PC-3 (cell line): ENCODE measurements at regions not wholly inside any gene's neighbourhood (a gene's known extent, or its start where the extent isn't known, plus 50 kb on each side); places are given as distances from the start of the nearest gene placed in this dataset.

Experiments
- ATAC-seq: fragments of 200-7000 bp; cut with Tn5 transposase; 2 replicates; pipeline ENCODE4 v1.9.1; 2020; ENCODE audit warnings: mild to moderate bottlenecking, moderate library complexity
- BruUV-seq: library from RNA; stranded (reverse); fragments of 400-500 nt; replicated peaks from 2 replicates; lab custom pipeline; 2021; lab: Mats Ljungman, UMichigan
- CTCF ChIA-PET: fragments of 300-600 bp; sonication (Branson Sonifier 250); formaldehyde crosslinking; loops from one replicate; lab custom pipeline; 2022; ENCODE audit warnings: antibody characterized with exemption; lab: Charles Lee
- POLR2A ChIA-PET: fragments of 300-600 bp; sonication (Branson Sonifier 250); formaldehyde crosslinking; loops from one replicate; lab custom pipeline; 2022; ENCODE audit warnings: antibody characterized with exemption; ENCODE audit not compliant: unreplicated experiment; lab: Charles Lee
- DNase-seq: peaks from one replicate; pipeline ENCODE4 v3.0.0-alpha.2; 2015
- H2AFZ ChIP-seq: fragments of 300-600 bp; sonication (generic); 2 replicates; pipeline ENCODE4 v1.6.0; 2016; ENCODE audit warnings: antibody characterized with exemption, low read length
- H3F3A ChIP-seq: fragments of 300-600 bp; sonication (generic); one replicate; pipeline ENCODE4 v1.6.0; 2017; ENCODE audit warnings: antibody characterized with exemption, low read length, control low read depth, mild to moderate bottlenecking; ENCODE audit not compliant: unreplicated experiment
- H3K27ac ChIP-seq: fragments of 300-600 bp; sonication (generic); 2 replicates; pipeline ENCODE4 v1.5.1; 2016; ENCODE audit warnings: mild to moderate bottlenecking, low read length
- H3K27me3 ChIP-seq: fragments of 300-600 bp; sonication (generic); 2 replicates; pipeline ENCODE4 v1.6.1; 2016; ENCODE audit warnings: low read length, mixed read lengths
- H3K36me3 ChIP-seq: fragments of 300-600 bp; sonication (generic); 2 replicates; pipeline ENCODE4 v1.6.1; 2016; ENCODE audit warnings: low read depth, mixed run types, low read length, mixed read lengths
- H3K4me1 ChIP-seq: fragments of 300-600 bp; sonication (generic); 2 replicates; pipeline ENCODE4 v1.5.1; 2016; ENCODE audit warnings: low read length; ENCODE audit not compliant: insufficient read depth
- H3K4me2 ChIP-seq: fragments of 300-600 bp; sonication (generic); 2 replicates; pipeline ENCODE4 v1.6.0; 2016; ENCODE audit warnings: low read length
- H3K4me3 ChIP-seq: fragments of 300-600 bp; sonication (generic); 2 replicates; pipeline ENCODE4 v1.5.1; 2016; ENCODE audit warnings: mild to moderate bottlenecking, low read length, mixed read lengths
- H3K79me2 ChIP-seq: fragments of 300-600 bp; sonication (generic); 2 replicates; pipeline ENCODE4 v1.6.1; 2017; ENCODE audit warnings: low read length, mixed read lengths
- H3K9ac ChIP-seq: fragments of 300-600 bp; sonication (generic); 2 replicates; pipeline ENCODE4 v1.6.0; 2016; ENCODE audit warnings: mild to moderate bottlenecking, low read length
- H3K9me2 ChIP-seq: fragments of 300-600 bp; sonication (generic); replicated peaks from 2 replicates; pipeline ENCODE4 v1.6.1; 2016; ENCODE audit warnings: mixed run types, low read length, mixed read lengths
- H3K9me3 ChIP-seq: fragments of 300-600 bp; sonication (generic); 2 replicates; pipeline ENCODE4 v1.6.1; 2016; ENCODE audit warnings: low read length, mixed read lengths
- H4K20me1 ChIP-seq: fragments of 300-600 bp; sonication (generic); 2 replicates; pipeline ENCODE4 v1.6.1; 2016; ENCODE audit warnings: low read length, mixed read lengths
- EZH2 ChIP-seq: fragments of 300-600 bp; sonication (generic); IDR thresholded peaks from one replicate; pipeline ENCODE4 v1.6.1; 2017; ENCODE audit warnings: antibody characterized with exemption, mild to moderate bottlenecking, low read length; ENCODE audit not compliant: unreplicated experiment
- EZH2phosphoT487 ChIP-seq: fragments of 300-600 bp; sonication (generic); IDR thresholded peaks from 2 replicates; pipeline ENCODE4 v1.6.1; 2018; ENCODE audit warnings: mild to moderate bottlenecking, antibody characterized with exemption, low read length, borderline replicate concordance
- intact Hi-C: fragments of 100-400 bp; cut with micrococcal nuclease; formaldehyde crosslinking; loops from 2 replicates; pipeline ENCODE4 v1.9.0; 2023
- TF ChIP-seq, protein P1 (sequence below): fragments of 300-600 bp; sonication (generic); conservative IDR thresholded peaks from 2 replicates; pipeline ENCODE4 v1.5.1; 2017; ENCODE audit warnings: antibody characterized with exemption, low read depth, mild to moderate bottlenecking, low read length

DNA sequence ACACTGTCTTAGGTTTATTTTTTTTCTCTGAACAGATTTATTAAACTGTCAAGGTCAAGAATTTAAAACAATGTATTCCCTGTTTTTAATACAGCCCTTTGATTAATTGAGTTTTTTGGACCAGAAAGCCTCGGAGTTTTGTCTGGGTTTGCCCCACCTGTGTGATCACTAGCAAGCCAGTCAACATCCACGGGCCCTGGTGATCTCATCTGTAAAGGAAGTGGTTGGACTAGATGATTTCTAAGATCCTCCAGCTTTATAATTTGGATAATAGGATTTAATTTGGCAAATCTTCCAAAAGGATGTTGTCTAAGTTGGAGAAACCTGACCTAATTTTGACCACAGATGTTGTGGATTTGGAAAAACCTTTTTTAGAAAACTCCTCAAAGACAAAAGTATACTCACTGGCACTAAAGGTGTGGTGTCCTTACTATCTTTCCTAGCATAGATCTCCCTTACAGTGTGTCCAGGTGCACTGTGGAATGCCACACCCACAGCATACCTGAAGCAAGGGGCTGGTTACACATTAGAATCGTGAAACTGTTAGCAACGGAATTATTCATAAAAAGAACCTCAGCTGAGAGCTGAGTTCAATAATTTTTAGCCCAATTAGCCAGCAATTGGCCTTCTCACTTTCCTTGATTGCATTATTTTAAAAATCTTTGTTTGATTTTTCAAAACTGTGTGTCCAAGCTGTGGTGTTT, 195.6 kb upstream of the ELL2 start:
- intact Hi-C loops = no loop called here
- H3F3A ChIP-seq = no peaks in the 10 kb centered on the region
- H3K4me3 ChIP-seq = no peak overlapping the region
- no peak overlapping the region for H2AFZ ChIP-seq
- H3K4me1 ChIP-seq = 0 out of 2 replicates have a peak, but pooled peaks cover 5% of the 10 kb centered on the region
- ChIA-PET CTCF (no interaction called here), POLR2A (no interaction called here)
- H3K79me2 ChIP-seq = no peaks in the 10 kb centered on the region
- no peak for TF ChIP-seq EZH2
- H3K27ac ChIP-seq = no peak overlapping the region
- no peak for ATAC-seq
- no peaks in the 10 kb centered on the region for H3K9me3 ChIP-seq
- H4K20me1 ChIP-seq = no peaks in the 10 kb centered on the region
- no peaks in the 10 kb centered on the region for H3K36me3 ChIP-seq
- no peaks in the 10 kb centered on the region for H3K27me3 ChIP-seq
- no peak overlapping the region for H3K9ac ChIP-seq
- DNase-seq = no peak
- H3K4me2 ChIP-seq = no peak overlapping the region
- no peaks in the 10 kb centered on the region for H3K9me2 ChIP-seq
- BruUV-seq = no TSS peak

DNA sequence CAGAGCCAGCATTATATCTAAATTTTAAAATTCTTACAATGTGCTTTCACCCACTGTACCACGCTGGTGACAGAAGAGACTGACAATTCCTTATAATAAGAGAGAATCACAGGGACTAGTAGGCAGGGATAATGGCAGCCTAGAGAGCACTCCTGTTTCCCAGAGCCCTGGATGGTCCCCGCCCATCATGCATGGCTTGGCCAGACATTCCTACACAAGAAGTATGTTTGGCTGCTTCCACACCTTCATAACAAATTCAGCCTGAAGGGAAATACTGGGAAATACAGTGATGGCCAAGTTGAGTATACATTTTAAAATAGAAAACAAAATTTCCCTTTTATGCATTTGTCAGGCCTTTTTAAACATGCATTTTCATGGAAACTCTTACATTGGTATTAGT, 193.5 kb upstream of the ELL2 start:
- POLR2A ChIA-PET = no interaction called here
- intact Hi-C loops = no loop called here
- peaks cover 9% of the 10 kb centered on the region; the same call in 1 of the 2 replicates for H3K4me1 ChIP-seq

DNA sequence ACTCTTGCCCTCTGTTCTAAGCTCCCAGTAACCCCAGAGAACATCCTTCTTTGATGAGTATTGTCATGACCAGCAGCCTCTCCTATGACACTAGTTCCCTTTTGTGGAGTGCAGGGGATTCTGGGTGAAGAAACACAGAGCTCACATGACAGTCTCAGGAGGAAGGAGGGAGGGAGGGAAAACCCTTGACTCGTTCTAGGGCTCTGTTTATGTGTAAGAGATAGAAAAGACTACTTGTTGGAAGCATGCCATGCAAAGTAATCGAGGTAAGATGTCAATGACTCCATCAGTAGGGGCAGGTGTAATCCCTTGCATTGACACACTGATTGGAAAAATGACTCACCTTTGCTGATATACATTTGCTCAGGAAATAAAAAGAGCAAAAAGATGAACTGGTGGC, 190.2 kb upstream of the ELL2 start:
- H3K9ac ChIP-seq = no peak overlapping the region
- ChIA-PET CTCF (no interaction called here), POLR2A (no interaction called here)
- H3K27ac ChIP-seq = no peak overlapping the region
- no peaks in the 10 kb centered on the region for H3K9me2 ChIP-seq
- H3F3A ChIP-seq = no peaks in the 10 kb centered on the region
- intact Hi-C loops = no loop called here
- H3K79me2 ChIP-seq = no peaks in the 10 kb centered on the region
- H3K4me1 ChIP-seq = peaks cover 10% of the 10 kb centered on the region; the same call in 1 of the 2 replicates
- H2AFZ ChIP-seq = no peak overlapping the region
- H3K4me3 ChIP-seq = no peak overlapping the region
- H4K20me1 ChIP-seq = no peaks in the 10 kb centered on the region
- H3K27me3 ChIP-seq = no peaks in the 10 kb centered on the region
- DNase-seq (peak; percentile 14), ATAC-seq (no peak)
- TF ChIP-seq EZH2phosphoT487 (no peak), EZH2 (no peak)
- TF ChIP-seq, protein P1, sequence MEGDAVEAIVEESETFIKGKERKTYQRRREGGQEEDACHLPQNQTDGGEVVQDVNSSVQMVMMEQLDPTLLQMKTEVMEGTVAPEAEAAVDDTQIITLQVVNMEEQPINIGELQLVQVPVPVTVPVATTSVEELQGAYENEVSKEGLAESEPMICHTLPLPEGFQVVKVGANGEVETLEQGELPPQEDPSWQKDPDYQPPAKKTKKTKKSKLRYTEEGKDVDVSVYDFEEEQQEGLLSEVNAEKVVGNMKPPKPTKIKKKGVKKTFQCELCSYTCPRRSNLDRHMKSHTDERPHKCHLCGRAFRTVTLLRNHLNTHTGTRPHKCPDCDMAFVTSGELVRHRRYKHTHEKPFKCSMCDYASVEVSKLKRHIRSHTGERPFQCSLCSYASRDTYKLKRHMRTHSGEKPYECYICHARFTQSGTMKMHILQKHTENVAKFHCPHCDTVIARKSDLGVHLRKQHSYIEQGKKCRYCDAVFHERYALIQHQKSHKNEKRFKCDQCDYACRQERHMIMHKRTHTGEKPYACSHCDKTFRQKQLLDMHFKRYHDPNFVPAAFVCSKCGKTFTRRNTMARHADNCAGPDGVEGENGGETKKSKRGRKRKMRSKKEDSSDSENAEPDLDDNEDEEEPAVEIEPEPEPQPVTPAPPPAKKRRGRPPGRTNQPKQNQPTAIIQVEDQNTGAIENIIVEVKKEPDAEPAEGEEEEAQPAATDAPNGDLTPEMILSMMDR = no peak
- H3K4me2 ChIP-seq = no peak overlapping the region
- BruUV-seq = no TSS peak
- no peaks in the 10 kb centered on the region for H3K36me3 ChIP-seq
- no peaks in the 10 kb centered on the region for H3K9me3 ChIP-seq

More for the DNA sequence above, 193.5 kb upstream of the ELL2 start:
- Histone ChIP-seq H3K4me2 (no peak overlapping the region), H3K27me3 (no peaks in the 10 kb centered on the region), H3K36me3 (no peaks in the 10 kb centered on the region), H3K79me2 (no peaks in the 10 kb centered on the region), H3K9me3 (no peaks in the 10 kb centered on the region), H2AFZ (no peak overlapping the region), H3K9ac (no peak overlapping the region), H3K9me2 (no peaks in the 10 kb centered on the region), H3F3A (no peaks in the 10 kb centered on the region), H3K27ac (no peak overlapping the region), H4K20me1 (no peaks in the 10 kb centered on the region), H3K4me3 (no peak overlapping the region)
- BruUV-seq = no TSS peak
- no peak for ATAC-seq
- TF ChIP-seq EZH2 (no peak), EZH2phosphoT487 (no peak)
- TF ChIP-seq, protein P1 = no peak
- CTCF ChIA-PET = no interaction called here
- no peak for DNase-seq
